HUES64 (cell line): ENCODE measurements at regions not wholly inside any gene's neighbourhood (a gene's known extent, or its start where the extent isn't known, plus 50 kb on each side); places are given as distances from the start of the nearest gene placed in this dataset.

Experiments used
- H3K27ac ChIP-seq: 2 replicates; pipeline ENCODE4 v1.7.0; 2013; ENCODE audit warnings: low read depth, low read length, inconsistent platforms
- H3K27me3 ChIP-seq: 2 replicates; pipeline ENCODE4 v1.6.1; 2013; ENCODE audit warnings: mild to moderate bottlenecking, low read length; ENCODE audit not compliant: insufficient read depth
- H3K36me3 ChIP-seq: 2 replicates; pipeline ENCODE4 v1.6.1; 2013; ENCODE audit warnings: mild to moderate bottlenecking, low read length; ENCODE audit not compliant: insufficient read depth
- H3K4me1 ChIP-seq: 2 replicates; pipeline ENCODE4 v1.6.1; 2013; ENCODE audit warnings: mild to moderate bottlenecking, low read length, moderate library complexity; ENCODE audit not compliant: insufficient read depth
- H3K4me3 ChIP-seq: 2 replicates; pipeline ENCODE4 v1.5.1; 2013; ENCODE audit warnings: mild to moderate bottlenecking, low read length, moderate library complexity
- H3K9ac ChIP-seq: 2 replicates; pipeline ENCODE4 v1.6.1; 2013; ENCODE audit warnings: mild to moderate bottlenecking, low read depth, low read length
- H3K9me3 ChIP-seq: 2 replicates; pipeline ENCODE4 v1.6.1; 2013; ENCODE audit warnings: low read depth, low read length; ENCODE audit not compliant: insufficient read depth
- WGBS: fragments of 150-250, 120-280 bp; methylation state at CpG from one replicate; pipeline ENCODE4 v1.1.7; 2013; ENCODE audit warnings: missing lambda C conversion rate; 5-methylcytosine and 5-hydroxymethylcytosine counted together

DNA sequence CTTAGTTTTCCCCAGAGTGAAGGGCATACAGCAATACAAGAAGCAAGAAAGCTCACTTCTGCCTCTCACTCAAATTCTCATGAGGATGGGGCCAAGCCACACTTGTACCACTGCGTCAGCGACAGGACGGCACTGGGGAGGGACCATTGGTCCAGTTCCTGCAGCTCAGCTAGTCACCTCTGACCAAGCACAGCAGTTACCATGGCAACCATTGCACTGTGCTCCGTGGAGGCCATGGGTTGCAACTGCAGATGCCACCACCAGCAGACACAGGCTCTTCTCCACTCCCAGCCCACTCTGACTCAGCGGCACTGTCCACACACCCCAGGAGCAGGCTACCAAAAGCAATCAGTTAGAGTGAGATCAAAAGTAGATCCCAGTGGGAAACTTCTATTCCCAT lies 441.1 kb upstream of the ARID1B start:
- Histone ChIP-seq H3K4me3 (no peak overlapping the region), H3K4me1 (no peaks in the 10 kb centered on the region), H3K27ac (no peak overlapping the region), H3K27me3 (no peaks in the 10 kb centered on the region), H3K9me3 (peaks cover 21% of the 10 kb centered on the region; the same call in 1 of the 2 replicates), H3K36me3 (no peaks in the 10 kb centered on the region), H3K9ac (no peak overlapping the region)
- 78% methylated on average over 5 of the region's 5 CpGs for WGBS

DNA sequence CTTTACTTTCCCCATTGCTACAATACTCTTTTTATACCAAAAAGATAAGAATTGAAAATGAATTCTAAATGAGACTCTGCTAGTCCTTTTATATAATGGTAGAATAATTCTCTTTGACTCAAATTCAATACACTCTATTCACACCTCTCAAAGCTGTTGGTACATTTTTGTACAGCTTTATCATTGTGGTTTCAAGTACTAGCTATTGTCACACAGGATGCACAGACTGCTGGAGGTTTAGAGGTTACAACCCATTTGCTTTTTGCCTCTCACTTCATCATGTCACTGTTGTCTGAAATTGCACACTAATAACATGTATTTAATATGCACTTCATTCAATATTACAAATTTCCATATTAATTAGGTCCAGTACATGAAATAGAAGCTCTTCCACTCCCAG lies 442.2 kb upstream of the ARID1B start:
- Histone ChIP-seq H3K27ac (no peak overlapping the region), H3K36me3 (no peaks in the 10 kb centered on the region), H3K9me3 (peaks cover 22% of the 10 kb centered on the region; the same call in 1 of the 2 replicates), H3K27me3 (no peaks in the 10 kb centered on the region), H3K4me3 (no peak overlapping the region), H3K9ac (no peak overlapping the region), H3K4me1 (no peaks in the 10 kb centered on the region)

DNA sequence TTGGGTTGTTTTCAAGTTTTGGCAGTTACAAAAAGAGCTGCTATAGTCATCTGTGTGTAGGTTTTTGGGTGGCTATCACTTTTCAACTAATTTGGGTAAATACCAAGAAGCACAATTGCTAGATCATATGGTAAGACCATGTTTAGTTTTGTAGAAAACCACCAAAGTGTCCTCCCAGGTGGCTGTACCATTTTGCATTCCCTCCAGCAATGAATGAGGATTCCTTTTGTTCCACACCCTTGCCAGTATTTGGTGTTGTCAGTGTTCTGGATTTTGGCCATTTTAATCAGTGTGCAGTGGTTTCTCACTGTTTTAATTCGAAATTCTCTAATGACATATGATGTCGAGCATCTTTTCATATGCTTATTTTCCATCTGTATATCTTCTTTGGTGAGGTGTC lies 457.5 kb upstream of the ARID1B start:
- whole genome bisulfite sequencing: 88% methylated on average over 1 of the region's 2 CpGs
- Histone ChIP-seq H3K36me3 (no peaks in the 10 kb centered on the region), H3K27me3 (no peaks in the 10 kb centered on the region)

DNA sequence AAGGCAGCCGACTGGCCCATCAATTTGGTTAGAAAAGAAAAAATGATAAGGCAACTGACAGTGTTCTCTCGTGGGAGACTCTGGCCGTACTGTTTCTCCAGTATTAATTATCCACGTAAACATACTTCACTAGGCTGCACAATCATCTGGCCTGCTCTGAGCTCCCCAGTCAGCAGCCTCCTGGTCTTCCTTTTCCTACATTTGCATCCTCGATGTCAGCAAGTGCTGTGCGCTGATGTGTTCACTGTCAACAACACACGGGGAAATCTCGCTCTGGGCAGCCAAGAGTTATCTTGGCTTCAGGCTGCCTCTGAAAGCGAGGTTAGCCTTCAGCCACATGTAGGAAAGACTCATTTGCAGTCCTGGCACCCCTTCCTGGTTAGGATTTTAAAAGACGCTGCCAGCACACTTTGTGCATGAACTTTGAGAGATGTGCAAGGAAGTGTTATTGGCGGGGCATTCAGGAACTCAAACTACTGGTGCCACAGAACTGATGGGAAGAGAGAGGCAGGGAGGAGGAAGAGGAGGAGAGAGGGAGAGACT lies 460.5 kb upstream of the ARID1B start:
- Histone ChIP-seq H3K27ac (no peak overlapping the region), H3K4me3 (no peak overlapping the region), H3K9ac (no peak overlapping the region), H3K36me3 (no peaks in the 10 kb centered on the region), H3K9me3 (no peaks in the 10 kb centered on the region), H3K4me1 (no peaks in the 10 kb centered on the region), H3K27me3 (no peaks in the 10 kb centered on the region)
- 94% methylated on average over 11 of the region's 11 CpGs for WGBS

More for the DNA sequence above, 457.5 kb upstream of the ARID1B start:
- Histone ChIP-seq H3K4me3 (no peak overlapping the region), H3K27ac (no peak overlapping the region), H3K4me1 (no peaks in the 10 kb centered on the region), H3K9ac (no peak overlapping the region), H3K9me3 (0 out of 2 replicates have a peak, but pooled peaks cover 3% of the 10 kb centered on the region)

DNA sequence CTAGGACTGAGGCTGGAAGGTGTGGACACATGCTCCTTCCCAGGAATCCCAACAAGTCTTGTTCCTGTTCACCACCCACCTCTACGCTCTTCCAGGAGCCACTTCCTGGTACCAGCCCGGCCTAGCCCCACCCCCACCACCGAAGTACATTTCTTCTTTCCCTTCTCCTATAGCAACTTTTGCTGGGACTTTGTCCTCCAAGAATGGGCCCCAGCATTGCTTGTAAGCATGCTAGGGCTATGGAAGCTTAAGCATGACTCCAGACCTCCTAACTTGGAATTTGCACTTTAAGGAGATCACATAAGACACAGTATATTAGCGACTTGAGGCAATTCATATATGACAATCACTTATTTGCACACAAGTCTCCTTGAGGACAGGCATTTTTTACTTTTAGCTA lies 462.0 kb upstream of the ARID1B start:
- Histone ChIP-seq H3K4me1 (no peaks in the 10 kb centered on the region), H3K36me3 (no peaks in the 10 kb centered on the region), H3K9me3 (no peaks in the 10 kb centered on the region), H3K9ac (no peak overlapping the region), H3K4me3 (no peak overlapping the region), H3K27me3 (no peaks in the 10 kb centered on the region), H3K27ac (no peak overlapping the region)
- 93% methylated on average over 4 of the region's 4 CpGs for WGBS

DNA sequence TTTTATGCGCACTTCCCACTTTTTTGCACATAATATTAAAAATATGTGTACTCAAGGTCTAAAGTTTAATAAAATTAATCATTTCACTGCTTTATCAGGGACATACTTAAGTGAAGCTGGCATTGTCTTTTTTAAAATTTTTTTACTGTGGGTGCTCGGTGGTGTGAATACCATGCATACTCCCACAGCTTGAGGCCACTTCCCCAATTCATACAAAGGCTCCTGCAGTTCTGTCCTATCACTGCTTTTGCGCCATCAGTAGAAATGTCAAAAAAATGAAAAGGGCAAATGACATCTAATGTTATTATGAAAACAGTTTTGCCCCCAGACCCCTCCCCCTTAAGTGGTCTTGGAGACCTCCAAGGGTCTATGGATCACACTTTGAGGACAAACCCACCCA lies 464.1 kb upstream of the ARID1B start:
- Histone ChIP-seq H3K9ac (no peak overlapping the region), H3K36me3 (no peaks in the 10 kb centered on the region), H3K27me3 (no peaks in the 10 kb centered on the region), H3K9me3 (no peaks in the 10 kb centered on the region), H3K4me3 (no peak overlapping the region), H3K27ac (no peak overlapping the region), H3K4me1 (no peaks in the 10 kb centered on the region)
- WGBS: 95% methylated on average over 2 of the region's 3 CpGs

DNA sequence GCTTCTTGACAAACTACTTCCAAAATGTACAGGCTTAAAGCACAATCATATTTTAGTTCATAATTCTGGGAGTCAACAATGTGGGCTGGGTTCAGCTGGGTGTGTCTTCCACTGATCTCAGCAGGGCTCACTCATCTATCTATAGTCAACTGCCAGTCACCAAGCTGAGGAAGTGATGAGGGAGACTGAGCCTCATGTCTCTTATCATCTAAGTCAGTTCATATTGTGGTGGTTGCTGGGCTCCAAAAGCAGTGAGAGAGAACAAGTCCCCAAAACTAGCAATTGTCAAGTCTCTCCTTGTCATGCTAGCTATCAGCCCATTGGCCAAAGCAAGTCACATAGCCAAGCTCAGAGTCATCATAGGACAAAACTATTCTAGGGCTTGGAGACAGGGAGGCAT lies 465.9 kb upstream of the ARID1B start:
- Histone ChIP-seq H3K9ac (no peak overlapping the region), H3K27me3 (no peaks in the 10 kb centered on the region), H3K36me3 (no peaks in the 10 kb centered on the region), H3K9me3 (no peaks in the 10 kb centered on the region), H3K4me1 (no peaks in the 10 kb centered on the region), H3K4me3 (no peak overlapping the region), H3K27ac (no peak overlapping the region)

DNA sequence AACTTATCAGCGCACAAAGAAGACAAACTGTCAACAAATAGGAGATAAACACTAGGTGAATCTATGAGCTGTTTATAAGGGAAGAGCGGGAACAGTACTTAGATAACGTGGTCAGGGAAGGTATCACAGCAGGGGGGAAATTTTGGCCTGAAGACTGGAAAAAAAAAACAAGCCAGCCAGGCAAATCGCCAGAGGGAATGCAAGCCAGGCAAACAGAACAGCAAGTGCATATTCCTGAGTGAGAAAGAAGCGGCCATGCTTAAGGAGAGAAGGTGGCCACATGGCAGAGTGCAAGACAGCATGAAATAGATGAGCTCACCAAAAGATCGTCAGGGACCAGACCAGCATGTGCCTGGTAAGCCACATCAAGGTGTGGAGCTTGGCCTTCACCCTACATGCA lies 466.5 kb upstream of the ARID1B start:
- Histone ChIP-seq H3K4me3 (no peak overlapping the region), H3K9ac (no peak overlapping the region), H3K4me1 (no peaks in the 10 kb centered on the region), H3K36me3 (no peaks in the 10 kb centered on the region), H3K27me3 (no peaks in the 10 kb centered on the region), H3K27ac (no peak overlapping the region), H3K9me3 (no peaks in the 10 kb centered on the region)
- 85% methylated on average over 6 of the region's 6 CpGs for WGBS

DNA sequence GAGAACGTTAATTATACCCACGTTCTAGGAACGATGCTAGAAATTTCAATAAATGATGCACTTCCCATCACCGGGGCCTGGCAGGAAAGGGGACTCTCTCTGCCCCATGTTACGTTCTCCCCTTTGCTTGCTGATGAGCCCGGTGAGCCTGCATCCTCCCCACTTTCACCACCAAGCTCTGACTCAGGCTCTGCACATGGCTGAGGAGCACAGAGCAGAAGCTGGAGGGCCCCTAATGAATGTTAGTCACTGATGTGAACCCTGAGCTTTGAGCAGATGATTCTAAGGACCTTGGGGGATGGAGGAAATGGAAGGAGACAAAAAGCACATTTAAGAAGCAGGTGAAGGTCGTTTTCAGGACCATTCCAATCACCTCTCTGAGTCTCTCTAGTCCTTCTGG lies 468.2 kb upstream of the ARID1B start:
- WGBS: 94% methylated on average over 7 of the region's 7 CpGs

DNA sequence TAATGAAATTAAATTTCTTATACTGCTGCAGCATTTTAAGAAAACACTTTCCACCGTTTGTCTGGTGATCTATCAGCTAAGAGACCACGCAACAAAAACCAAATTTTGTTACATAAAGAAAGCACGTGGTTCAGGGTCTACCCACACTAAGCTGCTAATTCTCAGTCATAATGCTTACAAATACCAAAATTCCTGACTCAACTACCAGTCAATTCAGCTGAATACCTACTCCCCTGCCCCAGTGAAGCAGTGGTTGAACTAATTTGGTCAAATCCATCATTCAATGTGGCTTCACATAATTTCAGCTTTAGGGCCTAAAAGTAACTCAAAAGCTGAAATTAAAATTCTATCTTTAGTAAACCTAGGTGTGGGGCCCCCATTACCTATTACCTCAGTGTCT lies 468.6 kb upstream of the ARID1B start:
- no peaks in the 10 kb centered on the region for H3K4me1 ChIP-seq
- no peak overlapping the region for H3K4me3 ChIP-seq
- H3K27me3 ChIP-seq: no peaks in the 10 kb centered on the region
- no peak overlapping the region for H3K27ac ChIP-seq
- no peaks in the 10 kb centered on the region for H3K36me3 ChIP-seq
- H3K9me3 ChIP-seq: no peaks in the 10 kb centered on the region
- WGBS: 83% methylated on average over 3 of the region's 3 CpGs
- H3K9ac ChIP-seq: no peak overlapping the region

More for the DNA sequence above, 468.2 kb upstream of the ARID1B start:
- Histone ChIP-seq H3K36me3 (no peaks in the 10 kb centered on the region), H3K9ac (no peak overlapping the region), H3K9me3 (no peaks in the 10 kb centered on the region), H3K27me3 (no peaks in the 10 kb centered on the region), H3K4me1 (no peaks in the 10 kb centered on the region), H3K27ac (no peak overlapping the region), H3K4me3 (no peak overlapping the region)

DNA sequence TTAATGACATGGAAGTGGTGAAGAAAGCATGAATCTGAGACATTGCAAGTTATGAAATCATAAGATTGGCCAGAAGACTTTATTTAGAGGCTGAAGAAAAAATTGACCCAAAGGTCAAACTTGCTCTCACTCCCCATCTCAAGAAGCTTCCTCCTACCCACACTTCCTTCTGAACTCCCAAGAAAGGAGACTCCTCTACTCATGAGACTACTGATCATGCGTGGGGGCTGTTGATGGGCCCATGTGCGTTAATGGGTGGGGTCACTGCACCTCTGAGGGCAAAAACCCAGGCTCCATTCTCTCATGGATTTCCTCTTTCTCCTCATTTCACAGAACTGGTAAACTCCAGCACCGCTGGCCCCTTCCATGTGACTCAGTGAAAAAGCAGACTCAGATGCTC lies 470.6 kb upstream of the ARID1B start:
- Histone ChIP-seq H3K9ac (no peak overlapping the region), H3K36me3 (no peaks in the 10 kb centered on the region), H3K9me3 (no peaks in the 10 kb centered on the region)

DNA sequence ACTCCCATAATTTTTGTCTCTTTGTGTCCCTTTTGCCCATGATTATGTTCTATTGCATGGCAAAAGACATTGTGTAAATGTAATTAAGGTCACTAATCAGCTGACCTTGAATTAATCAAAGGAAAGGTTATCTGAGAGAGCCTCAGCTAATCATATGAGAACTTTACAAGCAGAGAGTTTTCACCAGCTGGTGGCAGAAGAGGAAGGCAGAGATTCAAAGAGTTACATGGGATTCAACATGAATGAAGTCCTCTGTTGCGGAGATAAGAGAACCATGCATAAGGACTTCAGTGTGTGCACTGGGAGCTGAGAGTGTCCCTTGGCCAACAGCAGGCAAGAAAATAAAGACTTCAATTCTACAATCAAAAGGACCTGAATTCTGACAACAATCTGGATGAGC lies 494.1 kb upstream of the ARID1B start:
- WGBS: 90% methylated on average over 1 of the region's 1 CpG

More for the DNA sequence above, 470.6 kb upstream of the ARID1B start:
- Histone ChIP-seq H3K4me3 (no peak overlapping the region), H3K27ac (no peak overlapping the region), H3K27me3 (no peaks in the 10 kb centered on the region), H3K4me1 (no peaks in the 10 kb centered on the region)
- WGBS: over 99% methylated on average over 3 of the region's 3 CpGs

More for the DNA sequence above, 494.1 kb upstream of the ARID1B start:
- no peaks in the 10 kb centered on the region for H3K27me3 ChIP-seq
- H3K9me3 ChIP-seq: peaks cover 2% of the 10 kb centered on the region; the same call in 1 of the 2 replicates
- H3K27ac ChIP-seq: no peak overlapping the region
- H3K9ac ChIP-seq: no peak overlapping the region
- H3K4me1 ChIP-seq: no peaks in the 10 kb centered on the region
- no peaks in the 10 kb centered on the region for H3K36me3 ChIP-seq
- no peak overlapping the region for H3K4me3 ChIP-seq
